SJCRH30 (cell line): ENCODE measurements at regions not wholly inside any gene's neighbourhood (a gene's known extent, or its start where the extent isn't known, plus 50 kb on each side); places are given as distances from the start of the nearest gene placed in this dataset.
"Not testable (repeated sequence)": the region's sequence is repeated elsewhere in the genome, so short reads cannot be mapped to it uniquely, and the experiment has no call there.

ENCODE experiments used
- DNase-seq, 2 experiments: peaks; one replicate each; pipeline ENCODE4 v3.0.0-alpha.2; 2015 to 2020
- H3K27ac ChIP-seq: fragments of 250-450 bp; sonication (Bioruptor Pico); 2 replicates; pipeline ENCODE4 v1.5.1; 2020; ENCODE audit warnings: mild to moderate bottlenecking, moderate library complexity
- H3K27me3 ChIP-seq: fragments of 250-450 bp; sonication (Bioruptor Pico); 2 replicates; pipeline ENCODE4 v1.5.1; 2020; ENCODE audit warnings: mild to moderate bottlenecking, moderate library complexity
- H3K36me3 ChIP-seq: fragments of 250-450 bp; sonication (Bioruptor Pico); 2 replicates; pipeline ENCODE4 v1.5.1; 2020; ENCODE audit warnings: mild to moderate bottlenecking, moderate library complexity
- H3K4me1 ChIP-seq: fragments of 250-450 bp; sonication (Bioruptor Pico); 2 replicates; pipeline ENCODE4 v1.5.1; 2020; ENCODE audit warnings: mild to moderate bottlenecking, moderate library complexity
- H3K4me3 ChIP-seq: fragments of 250-450 bp; sonication (Bioruptor Pico); 2 replicates; pipeline ENCODE4 v1.5.1; 2020; ENCODE audit warnings: mild to moderate bottlenecking, moderate library complexity
- H3K9me3 ChIP-seq: fragments of 250-450 bp; sonication (Bioruptor Pico); replicated peaks from 2 replicates; pipeline ENCODE4 v1.5.1; 2020; ENCODE audit warnings: mild to moderate bottlenecking, moderate library complexity

GRCh38 chrY:26167332-26167731, 545.4 kb downstream of the CDY1 start:
- not testable (repeated sequence) for DNase-seq, H3K9me3 ChIP-seq, H3K36me3 ChIP-seq, H3K27ac ChIP-seq, H3K27me3 ChIP-seq, H3K4me1 ChIP-seq, H3K4me3 ChIP-seq

DNA sequence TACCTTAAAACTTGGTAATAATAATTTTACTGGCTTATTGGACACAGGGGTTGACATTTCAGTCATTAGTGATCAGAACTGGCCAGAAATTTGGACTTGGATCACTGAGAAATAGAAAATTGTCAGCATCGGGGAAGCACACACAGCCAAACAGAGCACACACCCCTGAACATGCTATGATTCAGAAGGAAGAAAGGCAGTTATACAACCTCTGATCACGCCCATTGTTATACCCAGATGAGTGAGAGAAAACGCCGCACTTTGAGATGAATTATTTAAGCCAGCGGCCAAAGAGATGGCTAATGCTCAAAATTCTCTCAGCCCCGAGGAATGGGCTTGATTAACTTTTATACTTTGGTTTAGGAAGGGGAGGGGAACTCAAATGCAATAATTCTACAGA, 557.4 kb downstream of the CDY1 start:
- DNase-seq, H3K36me3 ChIP-seq, H3K4me1 ChIP-seq, H3K9me3 ChIP-seq, H3K4me3 ChIP-seq, H3K27me3 ChIP-seq, H3K27ac ChIP-seq: not testable (repeated sequence)

DNA sequence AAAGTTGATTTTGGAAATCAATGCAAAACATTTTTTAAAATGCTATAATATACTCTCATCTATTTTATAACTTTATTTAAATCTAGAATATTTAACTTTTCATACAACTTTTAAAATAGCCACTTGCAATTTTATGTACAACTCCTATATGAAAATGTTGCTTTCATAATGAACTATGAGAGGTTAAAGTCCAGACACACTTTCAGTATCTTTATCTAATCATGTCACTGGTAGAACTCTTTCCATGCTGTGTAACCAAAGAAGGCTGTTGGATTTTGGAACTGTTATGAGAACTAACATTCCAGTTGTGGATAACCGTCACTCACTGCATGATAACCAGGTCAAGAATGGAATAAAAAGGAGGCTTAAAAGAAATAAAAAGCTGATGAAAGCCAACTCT, 603.1 kb downstream of the CDY1 start:
- not testable (repeated sequence) for H3K4me1 ChIP-seq, H3K27me3 ChIP-seq, H3K4me3 ChIP-seq, H3K36me3 ChIP-seq, H3K9me3 ChIP-seq, H3K27ac ChIP-seq, DNase-seq

DNA sequence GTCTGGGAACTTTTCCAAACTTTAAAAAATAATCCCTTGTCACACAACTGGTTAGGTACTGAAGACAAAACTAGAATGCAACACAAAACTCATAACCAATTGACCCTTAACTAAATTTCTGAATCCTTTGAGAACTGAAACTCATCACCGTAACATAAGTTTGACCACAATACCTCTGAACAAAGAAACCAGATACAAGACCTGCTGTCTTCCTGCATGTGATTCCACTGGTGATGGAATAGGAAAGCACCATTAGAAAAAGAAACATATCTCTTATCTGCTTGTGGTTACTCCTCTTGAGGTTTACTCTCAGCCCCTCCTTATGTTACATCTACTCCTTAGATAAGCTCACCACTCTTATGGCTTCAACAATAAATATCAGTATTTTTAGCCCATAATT, 603.6 kb downstream of the CDY1 start:
- H3K36me3 ChIP-seq, H3K4me3 ChIP-seq, H3K4me1 ChIP-seq, H3K27ac ChIP-seq, DNase-seq, H3K9me3 ChIP-seq, H3K27me3 ChIP-seq: not testable (repeated sequence)

DNA sequence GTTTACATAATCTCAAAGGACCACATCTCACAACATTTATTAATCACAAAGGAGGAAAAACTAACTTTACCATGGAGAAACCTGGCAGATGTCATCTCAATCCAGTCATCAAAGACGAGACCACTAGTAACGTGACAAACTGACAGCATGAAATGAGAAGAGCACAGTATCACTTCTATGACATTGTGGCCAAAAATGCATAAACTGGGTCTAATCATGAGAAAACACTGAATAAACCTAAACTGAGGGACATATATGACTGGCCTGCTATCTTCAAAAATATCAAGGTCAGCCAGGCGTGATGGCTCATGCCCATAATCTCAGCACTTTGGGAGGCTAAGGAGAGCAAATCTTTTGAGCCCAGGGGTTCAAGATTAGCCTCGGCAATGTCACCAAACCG, 619.0 kb downstream of the CDY1 start:
- not testable (repeated sequence) for H3K9me3 ChIP-seq, H3K36me3 ChIP-seq, H3K4me3 ChIP-seq, H3K27ac ChIP-seq, H3K27me3 ChIP-seq, H3K4me1 ChIP-seq, DNase-seq

DNA sequence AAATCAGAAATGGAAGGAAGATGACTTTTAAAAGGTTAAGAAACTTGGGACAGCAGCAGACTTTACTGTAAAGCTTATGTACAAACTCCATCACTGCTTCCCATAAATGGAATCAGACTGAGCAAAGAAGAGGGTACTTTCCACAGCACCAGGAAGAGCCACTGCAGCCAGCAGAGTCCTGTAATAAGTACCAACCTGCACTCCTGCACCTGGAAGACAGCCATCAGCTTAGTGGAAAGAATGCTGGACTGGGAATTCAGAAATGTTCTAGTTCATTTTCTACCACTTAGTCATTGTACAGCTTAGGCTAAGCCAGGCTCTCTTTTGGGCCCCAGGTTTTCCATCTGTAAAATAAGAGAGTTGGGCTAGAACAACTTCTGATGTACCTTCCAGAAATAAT, 632.3 kb downstream of the CDY1 start:
- H3K4me3 ChIP-seq, H3K4me1 ChIP-seq, H3K9me3 ChIP-seq, H3K27ac ChIP-seq, H3K27me3 ChIP-seq, DNase-seq, H3K36me3 ChIP-seq: not testable (repeated sequence)

DNA sequence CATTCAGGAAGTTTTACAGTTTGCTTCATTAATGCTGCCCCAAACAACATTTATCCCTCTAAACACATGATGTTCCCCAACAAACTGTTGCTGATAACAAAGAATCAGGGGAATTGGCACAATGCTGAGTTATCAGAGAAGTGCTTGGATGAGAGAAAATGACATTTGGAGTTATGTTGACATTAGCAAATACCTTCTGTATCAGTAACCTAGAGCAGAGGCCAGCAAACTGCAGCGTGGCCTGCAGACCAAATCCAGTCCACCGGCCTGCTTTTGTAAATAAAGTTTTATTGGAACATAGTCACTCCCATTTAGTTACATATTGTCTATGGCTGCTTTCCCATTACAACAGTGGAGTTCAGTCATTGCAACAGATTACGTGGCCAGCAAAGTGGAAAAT, 643.5 kb downstream of the CDY1 start:
- H3K4me3 ChIP-seq, H3K9me3 ChIP-seq, H3K27me3 ChIP-seq, H3K36me3 ChIP-seq, DNase-seq, H3K4me1 ChIP-seq, H3K27ac ChIP-seq: not testable (repeated sequence)

- H3K36me3 ChIP-seq: not testable (repeated sequence)
Measured at GRCh38 chrY:26268421-26268820, 646.5 kb downstream of the CDY1 start.

GRCh38 chrY:26268934-26269333, 647.0 kb downstream of the CDY1 start:
- not testable (repeated sequence) for DNase-seq, H3K4me3 ChIP-seq

More at GRCh38 chrY:26268421-26268820, 646.5 kb downstream of the CDY1 start:
- H3K4me1 ChIP-seq, H3K27ac ChIP-seq, DNase-seq, H3K27me3 ChIP-seq, H3K9me3 ChIP-seq, H3K4me3 ChIP-seq: not testable (repeated sequence)

GRCh38 chrY:26273089-26273488, 651.2 kb downstream of the CDY1 start:
- not testable (repeated sequence) for H3K36me3 ChIP-seq, H3K9me3 ChIP-seq, DNase-seq, H3K4me1 ChIP-seq, H3K27me3 ChIP-seq, H3K4me3 ChIP-seq, H3K27ac ChIP-seq

More at GRCh38 chrY:26268934-26269333, 647.0 kb downstream of the CDY1 start:
- H3K27ac ChIP-seq, H3K36me3 ChIP-seq, H3K9me3 ChIP-seq, H3K27me3 ChIP-seq, H3K4me1 ChIP-seq: not testable (repeated sequence)

DNA sequence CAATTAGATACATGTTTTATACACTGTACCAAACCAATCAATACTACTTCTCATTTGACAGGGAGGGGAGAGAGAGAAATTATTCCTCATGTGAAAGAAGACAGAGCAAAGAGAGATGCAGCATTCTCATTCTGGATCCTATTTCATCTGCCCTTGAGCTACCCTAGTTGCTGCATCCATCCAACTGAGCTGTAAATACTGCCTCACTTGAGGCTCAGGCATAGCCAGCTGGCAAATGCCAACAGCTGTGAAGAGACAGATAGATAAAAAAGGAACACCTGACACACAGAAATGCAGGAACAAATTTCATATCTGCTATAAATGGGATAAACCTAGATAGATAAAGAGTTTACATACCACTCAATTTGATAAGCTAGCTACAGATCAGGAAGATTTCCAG, 684.1 kb downstream of the CDY1 start:
- not testable (repeated sequence) for H3K27me3 ChIP-seq, H3K36me3 ChIP-seq, H3K4me3 ChIP-seq, DNase-seq, H3K9me3 ChIP-seq, H3K27ac ChIP-seq, H3K4me1 ChIP-seq

DNA sequence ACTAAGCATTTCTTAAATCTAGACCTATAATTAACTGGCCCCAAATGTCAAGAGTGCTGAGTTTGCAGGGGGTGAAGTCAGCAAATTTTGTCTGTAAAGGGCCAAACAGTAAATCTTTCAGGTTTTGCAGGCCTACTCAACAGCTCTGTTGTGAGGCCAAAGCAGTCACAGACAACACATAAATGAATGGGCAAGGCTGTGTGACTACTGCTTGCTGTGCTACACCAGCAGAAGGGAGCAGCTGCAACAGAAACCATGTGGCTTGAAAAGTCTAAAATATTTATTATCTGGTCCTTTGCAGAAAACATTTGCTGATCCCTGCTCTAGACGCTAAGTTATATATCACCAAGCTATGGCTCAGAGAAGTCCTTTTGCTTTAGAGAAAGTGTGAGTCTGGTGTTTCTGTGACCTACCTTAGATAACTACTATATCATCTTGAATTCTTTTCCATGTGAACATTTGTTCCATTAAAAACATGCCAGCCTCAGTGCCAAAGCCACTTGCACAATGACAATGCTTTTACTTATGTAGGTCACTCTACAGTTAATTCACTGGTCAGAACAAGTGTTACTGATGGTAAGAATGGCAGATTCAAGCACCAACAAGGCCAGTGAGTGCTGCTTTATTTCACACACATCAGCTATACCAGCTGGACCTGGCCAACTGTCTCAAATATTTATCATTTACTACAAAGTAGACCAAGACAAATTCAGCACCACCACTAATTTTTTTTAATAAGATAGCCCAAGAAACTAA, 684.9 kb downstream of the CDY1 start:
- not testable (repeated sequence) for H3K27me3 ChIP-seq, H3K27ac ChIP-seq, H3K9me3 ChIP-seq, H3K4me3 ChIP-seq, H3K4me1 ChIP-seq, H3K36me3 ChIP-seq, DNase-seq

DNA sequence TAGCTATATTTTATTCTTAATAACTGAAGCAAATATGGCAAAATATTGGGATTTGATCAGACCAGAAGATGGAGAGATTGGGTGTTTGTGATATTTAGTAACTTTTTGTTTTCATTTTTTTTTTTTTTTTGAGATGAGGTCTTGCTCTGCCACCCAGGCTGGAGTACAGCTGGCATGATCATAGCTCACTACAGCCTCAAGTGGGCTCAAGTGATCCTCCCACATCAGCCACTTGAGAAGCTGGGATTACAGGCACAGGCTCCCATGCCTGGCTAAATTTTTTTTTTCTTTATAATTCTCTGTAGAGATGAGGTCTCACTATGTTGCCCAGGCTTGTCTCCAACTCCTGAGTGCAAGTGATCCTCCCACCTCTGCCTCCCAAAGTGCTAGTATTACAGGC, 686.4 kb downstream of the CDY1 start:
- not testable (repeated sequence) for H3K4me3 ChIP-seq, H3K4me1 ChIP-seq, DNase-seq, H3K27ac ChIP-seq, H3K9me3 ChIP-seq, H3K27me3 ChIP-seq, H3K36me3 ChIP-seq

- H3K27me3 ChIP-seq, H3K36me3 ChIP-seq, H3K4me3 ChIP-seq, H3K9me3 ChIP-seq, H3K27ac ChIP-seq, H3K4me1 ChIP-seq: not testable (repeated sequence)
- DNase-seq: peak in 1 of 2 experiments; percentile 1
Measured at GRCh38 chrY:26315065-26315464, 693.1 kb downstream of the CDY1 start.

DNA sequence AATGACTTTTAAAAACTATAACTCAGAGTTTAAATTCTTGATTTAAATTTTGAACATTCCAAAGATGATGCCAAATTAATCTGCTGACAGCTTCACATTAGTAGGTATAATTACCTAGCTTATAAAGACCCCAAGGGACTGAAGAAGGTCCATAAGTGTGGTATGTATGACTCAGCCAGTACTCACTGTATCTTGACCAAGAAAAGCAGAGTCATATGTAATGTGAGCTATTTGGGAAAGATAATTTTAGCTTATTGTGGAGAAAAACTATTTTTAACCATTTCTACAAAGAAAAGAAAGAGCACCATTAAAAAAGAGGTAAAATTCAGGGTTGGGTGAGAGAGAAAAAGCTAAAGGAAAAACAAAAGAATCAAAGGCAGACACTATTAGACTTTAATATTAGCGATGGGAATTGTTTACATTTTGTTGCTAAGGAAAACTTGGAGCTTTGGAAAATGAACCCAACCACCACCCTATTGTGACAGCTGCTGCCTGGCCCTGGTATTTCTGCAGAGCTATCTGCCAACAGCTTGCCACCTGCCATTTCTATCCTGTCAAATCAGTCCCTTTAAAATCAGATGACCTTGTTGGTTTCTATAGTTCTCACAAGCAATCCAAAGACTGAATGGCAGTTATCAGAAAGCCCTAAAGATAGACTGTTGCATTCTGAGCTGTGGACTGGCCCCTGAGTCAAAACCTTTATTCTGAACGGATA, 697.7 kb downstream of the CDY1 start:
- not testable (repeated sequence) for H3K4me3 ChIP-seq, H3K27ac ChIP-seq, H3K27me3 ChIP-seq, H3K9me3 ChIP-seq, H3K4me1 ChIP-seq, DNase-seq, H3K36me3 ChIP-seq

GRCh38 chrY:26322756-26323155, 700.8 kb downstream of the CDY1 start:
- not testable (repeated sequence) for H3K36me3 ChIP-seq, DNase-seq, H3K4me1 ChIP-seq, H3K4me3 ChIP-seq, H3K9me3 ChIP-seq, H3K27me3 ChIP-seq, H3K27ac ChIP-seq
